Astrocyte of the spinal cord (primary cell): ENCODE measurements at regions not wholly inside any gene's neighbourhood (a gene's known extent, or its start where the extent isn't known, plus 50 kb on each side); places are given as distances from the start of the nearest gene placed in this dataset.
A peak's percentile ranks its signal among the peaks of the same experiment; 100 is the strongest.

ENCODE experiments used
- DNase-seq: peaks from one replicate; pipeline ENCODE4 v3.0.0; 2011; ENCODE audit warnings: low read depth, low spot score
- H3K4me3 ChIP-seq: 2 replicates; pipeline ENCODE4 v1.5.1; 2011; ENCODE audit warnings: low read depth, mild to moderate bottlenecking, low read length, moderate library complexity
- in situ Hi-C: cut with HindIII; loops from 2 replicates; pipeline ENCODE4 v1.10.0; 2017; ENCODE audit warnings: low sequenced_read_pairs
- TF ChIP-seq, protein P1 (sequence below): IDR thresholded peaks from 2 replicates; pipeline ENCODE4 v1.5.1; 2012; ENCODE audit warnings: low read depth, mild to moderate bottlenecking, low read length, inconsistent platforms

GRCh38 chr5:109256486-109256885 is 153.3 kb downstream of the PJA2 start:
- TF ChIP-seq, protein P1, sequence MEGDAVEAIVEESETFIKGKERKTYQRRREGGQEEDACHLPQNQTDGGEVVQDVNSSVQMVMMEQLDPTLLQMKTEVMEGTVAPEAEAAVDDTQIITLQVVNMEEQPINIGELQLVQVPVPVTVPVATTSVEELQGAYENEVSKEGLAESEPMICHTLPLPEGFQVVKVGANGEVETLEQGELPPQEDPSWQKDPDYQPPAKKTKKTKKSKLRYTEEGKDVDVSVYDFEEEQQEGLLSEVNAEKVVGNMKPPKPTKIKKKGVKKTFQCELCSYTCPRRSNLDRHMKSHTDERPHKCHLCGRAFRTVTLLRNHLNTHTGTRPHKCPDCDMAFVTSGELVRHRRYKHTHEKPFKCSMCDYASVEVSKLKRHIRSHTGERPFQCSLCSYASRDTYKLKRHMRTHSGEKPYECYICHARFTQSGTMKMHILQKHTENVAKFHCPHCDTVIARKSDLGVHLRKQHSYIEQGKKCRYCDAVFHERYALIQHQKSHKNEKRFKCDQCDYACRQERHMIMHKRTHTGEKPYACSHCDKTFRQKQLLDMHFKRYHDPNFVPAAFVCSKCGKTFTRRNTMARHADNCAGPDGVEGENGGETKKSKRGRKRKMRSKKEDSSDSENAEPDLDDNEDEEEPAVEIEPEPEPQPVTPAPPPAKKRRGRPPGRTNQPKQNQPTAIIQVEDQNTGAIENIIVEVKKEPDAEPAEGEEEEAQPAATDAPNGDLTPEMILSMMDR, result no peak
- H3K4me3 ChIP-seq, result no peak overlapping the region
- in situ Hi-C loops, result no loop called here
- DNase-seq, result peak; percentile 3

DNA sequence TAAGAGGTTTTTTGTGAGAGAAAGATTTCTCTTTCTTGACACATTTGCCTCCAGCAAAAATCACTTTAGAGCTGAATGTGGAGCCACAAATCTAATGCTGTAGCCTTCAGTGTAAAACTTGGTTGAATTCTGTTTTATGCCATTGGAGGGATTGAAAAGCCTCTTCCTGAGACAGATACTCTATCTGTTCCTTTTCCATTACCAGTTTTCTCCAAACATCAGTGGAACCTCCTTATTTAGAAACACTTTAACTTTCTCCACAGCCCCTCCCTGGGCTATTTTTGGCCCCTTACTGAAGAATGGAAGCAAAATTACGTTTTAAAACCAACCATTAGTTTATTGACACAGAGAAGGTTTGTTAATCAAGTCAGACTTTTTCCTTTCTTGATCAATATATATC is 155.3 kb downstream of the PJA2 start:
- in situ Hi-C loops, result no loop called here
- TF ChIP-seq, protein P1, result no peak
- no peak for DNase-seq
- H3K4me3 ChIP-seq, result no peak overlapping the region

DNA sequence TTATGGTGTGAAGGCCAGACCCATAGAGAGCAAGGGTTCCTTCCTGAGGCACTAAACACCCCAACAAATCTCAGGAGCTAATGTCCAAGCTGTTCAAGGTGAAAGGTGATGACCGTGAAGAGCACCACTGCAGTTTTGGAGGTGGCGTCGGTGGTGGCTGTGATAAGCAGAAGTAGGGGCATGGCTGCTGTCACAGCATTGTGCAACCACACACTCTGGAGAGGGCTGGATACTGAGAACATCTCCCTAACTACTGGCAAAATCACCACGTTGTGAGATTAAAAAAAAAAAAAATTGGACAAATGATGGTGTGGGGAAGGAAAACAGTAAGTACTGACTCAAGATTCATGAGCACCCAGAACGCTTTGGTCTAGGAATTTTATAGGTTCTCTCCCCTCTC is 156.5 kb downstream of the PJA2 start:
- in situ Hi-C loops, result no loop called here
- TF ChIP-seq, protein P1, result no peak
- H3K4me3 ChIP-seq, result no peak overlapping the region
- DNase-seq, result no peak

- in situ Hi-C loops, result no loop called here
- DNase-seq, result no peak
- TF ChIP-seq, protein P1, result no peak
- H3K4me3 ChIP-seq, result no peak overlapping the region
Measured at GRCh38 chr5:109252731-109253130, 157.0 kb downstream of the PJA2 start.

DNA sequence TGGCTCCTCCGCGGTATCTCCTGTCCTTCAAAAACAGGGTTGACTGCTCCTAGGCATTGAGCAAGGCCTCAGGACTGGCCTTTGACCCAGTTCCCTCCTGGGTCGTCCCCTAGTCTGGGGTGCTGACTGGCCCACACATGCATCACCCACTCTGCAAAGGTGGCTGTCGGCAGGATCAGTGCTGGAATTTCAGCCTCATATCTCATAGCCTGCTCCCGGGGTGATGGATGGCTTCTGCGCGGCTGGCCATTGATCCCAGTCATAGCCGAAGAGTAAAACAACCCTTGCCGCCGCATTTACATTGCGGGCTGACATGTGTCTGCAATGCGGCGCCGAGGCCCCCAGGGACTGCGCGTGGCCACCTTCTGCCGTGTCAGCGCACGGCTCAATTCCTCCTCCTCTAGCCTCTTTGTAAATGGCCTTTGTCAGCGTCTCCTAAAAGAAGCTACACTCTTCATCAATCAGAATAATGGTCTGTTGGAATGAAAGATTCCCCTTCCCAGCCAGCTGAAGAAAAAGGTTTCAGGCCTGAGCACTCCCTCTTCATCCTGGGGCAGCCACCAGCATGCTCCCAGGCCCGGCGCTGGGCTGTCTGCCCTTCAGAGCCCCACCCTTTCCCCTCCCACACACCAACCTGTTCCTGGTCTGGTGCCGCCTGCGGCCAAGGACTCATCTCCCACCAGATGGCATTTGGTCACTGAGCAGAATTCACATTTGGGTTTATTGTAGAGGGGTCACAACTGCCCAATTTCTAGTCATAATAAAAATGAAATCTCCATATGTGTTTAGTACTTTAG is 159.0 kb downstream of the PJA2 start:
- in situ Hi-C loops, result no loop called here
- TF ChIP-seq, protein P1, result no peak
- DNase-seq, result no peak
- H3K4me3 ChIP-seq, result no peak overlapping the region

- TF ChIP-seq, protein P1, result no peak
- no peak overlapping the region for H3K4me3 ChIP-seq
- in situ Hi-C loops, result no loop called here
- DNase-seq, result no peak
Measured at GRCh38 chr5:109250080-109250479, 159.7 kb downstream of the PJA2 start.
